PC-9 (cell line): ENCODE measurements at regions not wholly inside any gene's neighbourhood (a gene's known extent, or its start where the extent isn't known, plus 50 kb on each side); places are given as distances from the start of the nearest gene placed in this dataset.

Source experiments
- BruUV-seq: library from RNA; stranded (reverse); fragments of 400-500 nt; replicated peaks from 2 replicates; lab custom pipeline; 2021; lab: Mats Ljungman, UMichigan
- CTCF ChIA-PET: fragments of 300-600 bp; sonication (Branson Sonifier 250); formaldehyde crosslinking; loops from one replicate; lab custom pipeline; 2022; ENCODE audit warnings: antibody characterized with exemption; lab: Charles Lee
- POLR2A ChIA-PET: fragments of 300-600 bp; sonication (Branson Sonifier 250); formaldehyde crosslinking; loops from one replicate; lab custom pipeline; 2022; ENCODE audit warnings: antibody characterized with exemption; ENCODE audit not compliant: unreplicated experiment; lab: Charles Lee
- DNase-seq, 2 experiments: peaks; one replicate each; pipeline versions ENCODE4 v3.0.0 to v3.0.0-alpha.2; 2015 to 2022; ENCODE audit warnings: mixed read lengths in 1 of 2
- H2AFZ ChIP-seq: fragments of 200-600 bp; sonication (generic); 2 replicates; pipeline ENCODE4 v1.8.1; 2017; ENCODE audit warnings: antibody characterized with exemption
- H3F3A ChIP-seq: fragments of 200-600 bp; sonication (generic); 2 replicates; pipeline ENCODE4 v1.8.1; 2017; ENCODE audit warnings: antibody characterized with exemption, mild to moderate bottlenecking, low read depth; ENCODE audit not compliant: insufficient read depth
- H3K27ac ChIP-seq: fragments of 200-600 bp; sonication (generic); 2 replicates; pipeline ENCODE4 v1.6.1; 2016; ENCODE audit warnings: mixed run types
- H3K27me3 ChIP-seq: fragments of 200-600 bp; sonication (generic); 2 replicates; pipeline ENCODE4 v1.6.1; 2016; ENCODE audit warnings: low read depth, mixed run types; ENCODE audit not compliant: insufficient read depth
- H3K36me3 ChIP-seq: fragments of 200-600 bp; sonication (generic); 2 replicates; pipeline ENCODE4 v1.6.1; 2016; ENCODE audit warnings: low read depth, mixed run types
- H3K4me1 ChIP-seq: fragments of 200-600 bp; sonication (generic); replicated peaks from 2 replicates; pipeline ENCODE4 v1.6.1; 2016; ENCODE audit warnings: mixed run types; ENCODE audit not compliant: insufficient read depth
- H3K4me2 ChIP-seq: fragments of 200-600 bp; sonication (generic); 2 replicates; pipeline ENCODE4 v1.6.1; 2017; ENCODE audit warnings: mixed run types
- H3K4me3 ChIP-seq: fragments of 200-600 bp; sonication (generic); 2 replicates; pipeline ENCODE4 v1.6.1; 2016; ENCODE audit warnings: mixed run types
- H3K79me2 ChIP-seq: fragments of 200-600 bp; sonication (generic); 2 replicates; pipeline ENCODE4 v1.6.1; 2017; ENCODE audit warnings: low read depth, mixed run types
- H3K9me2 ChIP-seq: fragments of 200-600 bp; sonication (generic); 2 replicates; pipeline ENCODE4 v1.8.1; 2017; ENCODE audit warnings: mild to moderate bottlenecking; ENCODE audit not compliant: insufficient read depth
- H3K9me3 ChIP-seq: fragments of 200-600 bp; sonication (generic); 2 replicates; pipeline ENCODE4 v1.8.1; 2016; ENCODE audit warnings: low read depth; ENCODE audit not compliant: insufficient read depth
- H4K20me1 ChIP-seq: fragments of 200-600 bp; sonication (generic); 2 replicates; pipeline ENCODE4 v1.8.1; 2017; ENCODE audit not compliant: insufficient read depth
- EZH2 ChIP-seq: fragments of 200-600 bp; sonication (generic); IDR thresholded peaks from 2 replicates; pipeline ENCODE4 v1.8.0; 2017; ENCODE audit warnings: antibody characterized with exemption, low read depth
- intact Hi-C: fragments of 100-400 bp; cut with micrococcal nuclease; formaldehyde crosslinking; loops from one replicate; pipeline ENCODE4 v1.10.0; 2022; ENCODE audit not compliant: unreplicated experiment
- TF ChIP-seq, protein P1 (sequence below): fragments of 200-600 bp; sonication (generic); conservative IDR thresholded peaks from 2 replicates; pipeline ENCODE4 v1.6.1; 2017; ENCODE audit warnings: mixed run types, antibody characterized with exemption, mild to moderate bottlenecking, moderate library complexity

DNA sequence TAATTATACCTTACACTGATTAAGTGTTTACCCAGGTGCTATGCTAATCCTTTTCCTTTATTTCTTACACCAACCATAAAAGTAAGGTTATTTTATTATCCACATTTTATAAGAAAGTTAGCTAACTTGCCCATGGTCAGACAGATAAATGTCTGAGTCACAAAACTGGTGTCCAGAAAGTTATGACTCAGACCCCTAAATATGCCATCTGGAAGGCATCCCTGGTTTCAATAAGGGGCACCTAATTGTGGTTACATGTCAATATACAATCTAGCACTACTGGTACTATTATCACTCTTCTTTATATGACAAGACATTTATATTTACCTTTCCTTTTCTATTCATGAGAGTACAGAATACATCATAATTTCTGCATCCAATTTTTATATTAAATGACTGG is 496.5 kb upstream of the ADGRL2 start:
- no peak overlapping the region for H3K4me2 ChIP-seq
- H3K4me3 ChIP-seq = no peak overlapping the region
- intact Hi-C loops = no loop called here
- no peaks in the 10 kb centered on the region for H3K79me2 ChIP-seq
- BruUV-seq = no TSS peak
- H3K9me2 ChIP-seq = no peaks in the 10 kb centered on the region
- H3K4me1 ChIP-seq = peaks cover 11% of the 10 kb centered on the region
- H3K9me3 ChIP-seq = peaks cover 7% of the 10 kb centered on the region; the same call in 1 of the 2 replicates
- no peak for TF ChIP-seq EZH2
- TF ChIP-seq, protein P1, sequence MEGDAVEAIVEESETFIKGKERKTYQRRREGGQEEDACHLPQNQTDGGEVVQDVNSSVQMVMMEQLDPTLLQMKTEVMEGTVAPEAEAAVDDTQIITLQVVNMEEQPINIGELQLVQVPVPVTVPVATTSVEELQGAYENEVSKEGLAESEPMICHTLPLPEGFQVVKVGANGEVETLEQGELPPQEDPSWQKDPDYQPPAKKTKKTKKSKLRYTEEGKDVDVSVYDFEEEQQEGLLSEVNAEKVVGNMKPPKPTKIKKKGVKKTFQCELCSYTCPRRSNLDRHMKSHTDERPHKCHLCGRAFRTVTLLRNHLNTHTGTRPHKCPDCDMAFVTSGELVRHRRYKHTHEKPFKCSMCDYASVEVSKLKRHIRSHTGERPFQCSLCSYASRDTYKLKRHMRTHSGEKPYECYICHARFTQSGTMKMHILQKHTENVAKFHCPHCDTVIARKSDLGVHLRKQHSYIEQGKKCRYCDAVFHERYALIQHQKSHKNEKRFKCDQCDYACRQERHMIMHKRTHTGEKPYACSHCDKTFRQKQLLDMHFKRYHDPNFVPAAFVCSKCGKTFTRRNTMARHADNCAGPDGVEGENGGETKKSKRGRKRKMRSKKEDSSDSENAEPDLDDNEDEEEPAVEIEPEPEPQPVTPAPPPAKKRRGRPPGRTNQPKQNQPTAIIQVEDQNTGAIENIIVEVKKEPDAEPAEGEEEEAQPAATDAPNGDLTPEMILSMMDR = no peak
- no peak overlapping the region for H2AFZ ChIP-seq
- H3F3A ChIP-seq = no peaks in the 10 kb centered on the region
- CTCF ChIA-PET = no interaction called here
- H3K27me3 ChIP-seq = no peaks in the 10 kb centered on the region
- DNase-seq = no peak
- POLR2A ChIA-PET = no interaction called here
- H3K36me3 ChIP-seq = no peaks in the 10 kb centered on the region
- H4K20me1 ChIP-seq = no peaks in the 10 kb centered on the region
- H3K27ac ChIP-seq = no peak overlapping the region

DNA sequence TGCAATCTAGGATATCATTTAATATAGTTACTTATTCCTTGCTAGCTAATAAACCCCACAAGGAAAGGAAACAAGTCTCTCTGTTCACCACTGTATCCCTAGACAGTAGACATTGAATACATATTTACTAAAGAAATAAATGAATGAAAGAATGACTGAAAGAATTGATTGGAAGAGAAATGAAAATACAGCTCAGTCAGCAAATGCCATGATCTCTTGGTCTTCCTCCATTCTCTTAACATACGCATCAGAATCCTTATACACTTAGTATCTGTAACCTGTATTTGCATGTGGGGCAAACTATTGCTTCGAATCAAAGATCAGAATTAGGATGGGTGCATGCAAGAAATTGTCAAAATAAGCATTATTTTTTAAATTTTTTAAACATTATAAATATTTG is 500.8 kb upstream of the ADGRL2 start:
- Histone ChIP-seq H3F3A (no peaks in the 10 kb centered on the region), H3K9me3 (peaks cover 9% of the 10 kb centered on the region; the same call in 1 of the 2 replicates), H3K4me2 (no peak overlapping the region), H3K4me3 (no peak overlapping the region), H3K79me2 (no peaks in the 10 kb centered on the region), H2AFZ (no peak overlapping the region), H3K36me3 (no peaks in the 10 kb centered on the region), H4K20me1 (no peaks in the 10 kb centered on the region), H3K9me2 (no peaks in the 10 kb centered on the region), H3K4me1 (peaks cover 11% of the 10 kb centered on the region), H3K27ac (no peak overlapping the region), H3K27me3 (no peaks in the 10 kb centered on the region)
- no TSS peak for BruUV-seq
- POLR2A ChIA-PET = no interaction called here
- CTCF ChIA-PET = no interaction called here
- TF ChIP-seq, protein P1 = no peak
- TF ChIP-seq EZH2 = no peak
- no peak for DNase-seq
- intact Hi-C loops = no loop called here

DNA sequence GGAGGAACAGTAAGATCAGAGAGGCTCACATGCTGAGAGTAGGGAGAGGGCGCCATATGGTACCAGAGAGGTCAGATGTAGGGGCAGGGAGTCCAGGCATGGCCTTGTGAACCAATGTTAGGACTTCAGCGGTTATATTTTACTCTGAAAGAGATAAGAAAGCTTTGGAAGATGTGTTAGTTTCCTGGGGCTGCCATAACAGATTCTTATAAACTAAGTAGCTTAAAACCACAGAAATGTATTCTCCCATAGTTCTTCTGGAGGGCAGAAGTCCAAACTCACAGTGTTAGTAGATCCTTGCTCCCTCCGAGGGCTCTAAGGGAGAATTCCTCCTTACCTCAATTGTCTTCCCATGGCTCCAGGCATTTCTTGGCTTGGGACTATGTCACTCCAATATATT is 502.5 kb upstream of the ADGRL2 start:
- no peaks in the 10 kb centered on the region for H3K4me1 ChIP-seq
- no peak for DNase-seq
- intact Hi-C loops = no loop called here
- no peaks in the 10 kb centered on the region for H4K20me1 ChIP-seq
- TF ChIP-seq, protein P1 = no peak
- TF ChIP-seq EZH2 = no peak
- H3K79me2 ChIP-seq = no peaks in the 10 kb centered on the region
- no peaks in the 10 kb centered on the region for H3F3A ChIP-seq
- H3K4me2 ChIP-seq = no peak overlapping the region
- H3K27me3 ChIP-seq = no peaks in the 10 kb centered on the region
- H3K9me2 ChIP-seq = no peaks in the 10 kb centered on the region
- ChIA-PET CTCF (no interaction called here), POLR2A (no interaction called here)
- no peaks in the 10 kb centered on the region for H3K36me3 ChIP-seq
- H3K9me3 ChIP-seq = peaks cover 9% of the 10 kb centered on the region; the same call in 1 of the 2 replicates
- no peak overlapping the region for H3K4me3 ChIP-seq
- H2AFZ ChIP-seq = no peak overlapping the region
- no peak overlapping the region for H3K27ac ChIP-seq
- BruUV-seq = no TSS peak
